ENCODE measurements at regions not wholly inside any gene's neighbourhood (a gene's known extent, or its start where the extent isn't known, plus 50 kb on each side); places are given as distances from the start of the nearest gene placed in this dataset.

DNA sequence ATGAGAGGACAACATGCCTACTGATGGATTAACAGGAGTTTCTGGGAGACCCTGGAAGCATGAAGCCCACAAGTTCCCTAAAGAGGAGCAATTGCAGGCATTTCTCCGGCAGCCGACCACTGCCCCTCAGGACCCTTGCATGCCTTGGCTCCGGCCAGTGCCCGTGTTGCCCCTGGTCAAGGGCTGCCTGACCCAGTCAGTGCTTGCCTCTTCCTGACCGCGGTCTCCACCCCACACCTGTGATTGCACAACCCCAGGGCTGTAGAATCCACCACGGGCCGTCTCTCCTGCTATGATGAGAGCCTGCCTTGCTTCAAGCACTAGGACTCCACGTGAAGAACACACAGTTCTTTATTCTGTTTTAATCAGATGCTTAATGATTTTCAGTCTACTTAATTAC is 127.5 kb downstream of the GLI2 start:
- TF ChIP-seq POLR2A (IDR thresholded peaks at IDR 0.05; ENCODE audit: extremely low read depth, insufficient read length) = no peak
- TF ChIP-seq, protein P1, sequence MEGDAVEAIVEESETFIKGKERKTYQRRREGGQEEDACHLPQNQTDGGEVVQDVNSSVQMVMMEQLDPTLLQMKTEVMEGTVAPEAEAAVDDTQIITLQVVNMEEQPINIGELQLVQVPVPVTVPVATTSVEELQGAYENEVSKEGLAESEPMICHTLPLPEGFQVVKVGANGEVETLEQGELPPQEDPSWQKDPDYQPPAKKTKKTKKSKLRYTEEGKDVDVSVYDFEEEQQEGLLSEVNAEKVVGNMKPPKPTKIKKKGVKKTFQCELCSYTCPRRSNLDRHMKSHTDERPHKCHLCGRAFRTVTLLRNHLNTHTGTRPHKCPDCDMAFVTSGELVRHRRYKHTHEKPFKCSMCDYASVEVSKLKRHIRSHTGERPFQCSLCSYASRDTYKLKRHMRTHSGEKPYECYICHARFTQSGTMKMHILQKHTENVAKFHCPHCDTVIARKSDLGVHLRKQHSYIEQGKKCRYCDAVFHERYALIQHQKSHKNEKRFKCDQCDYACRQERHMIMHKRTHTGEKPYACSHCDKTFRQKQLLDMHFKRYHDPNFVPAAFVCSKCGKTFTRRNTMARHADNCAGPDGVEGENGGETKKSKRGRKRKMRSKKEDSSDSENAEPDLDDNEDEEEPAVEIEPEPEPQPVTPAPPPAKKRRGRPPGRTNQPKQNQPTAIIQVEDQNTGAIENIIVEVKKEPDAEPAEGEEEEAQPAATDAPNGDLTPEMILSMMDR (IDR thresholded peaks at IDR 0.05; ENCODE audit: low read depth, low read length) = no peak
- TF ChIP-seq MYC (IDR thresholded peaks at IDR 0.05; ENCODE audit: low read depth, low read length) = no peak
- TF ChIP-seq, protein P2, sequence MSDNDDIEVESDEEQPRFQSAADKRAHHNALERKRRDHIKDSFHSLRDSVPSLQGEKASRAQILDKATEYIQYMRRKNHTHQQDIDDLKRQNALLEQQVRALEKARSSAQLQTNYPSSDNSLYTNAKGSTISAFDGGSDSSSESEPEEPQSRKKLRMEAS (IDR thresholded peaks at IDR 0.05; ENCODE audit: low read depth, low read length) = no peak

Data from NB4 (cell line).